ENCODE measurements at regions not wholly inside any gene's neighbourhood (a gene's known extent, or its start where the extent isn't known, plus 50 kb on each side); places are given as distances from the start of the nearest gene placed in this dataset.

- TF ChIP-seq EP300 (IDR thresholded peaks at IDR 0.05) (no peak), CTCF (IDR thresholded peaks at IDR 0.05) (no peak)
Observed at GRCh38 chr10:113463777-113464176, 89.1 kb upstream of the HABP2 start.

All from tibial nerve (tissue), 4 donors.